CD4-positive, alpha-beta memory T cell (primary cell): ENCODE measurements at regions not wholly inside any gene's neighbourhood (a gene's known extent, or its start where the extent isn't known, plus 50 kb on each side); places are given as distances from the start of the nearest gene placed in this dataset.

Source experiments
- CTCF ChIA-PET: fragments of 350-600 bp; sonication (Branson Sonifier 250); formaldehyde crosslinking; loops from one replicate; lab custom pipeline; 2021; ENCODE audit warnings: inconsistent platforms; ENCODE audit not compliant: partially characterized antibody; lab: Charles Lee
- POLR2A ChIA-PET: fragments of 350-600 bp; sonication (Branson Sonifier 250); formaldehyde crosslinking; loops from one replicate; lab custom pipeline; 2021; ENCODE audit not compliant: partially characterized antibody; lab: Charles Lee
- DNase-seq, 5 donors: peaks; one replicate each; pipeline versions ENCODE4 v3.0.0 to v3.0.0-alpha.2; 2020 to 2022; ENCODE audit warnings: mixed read lengths in 1 of 5
- H3K27ac ChIP-seq: one replicate; pipeline ENCODE4 v1.7.0; 2013; ENCODE audit warnings: low read depth, low read length
- H3K27me3 ChIP-seq: 2 replicates; pipeline ENCODE4 v1.7.0; 2013; ENCODE audit warnings: mild to moderate bottlenecking, low read length, moderate library complexity; ENCODE audit not compliant: insufficient read depth
- H3K36me3 ChIP-seq: 2 replicates; pipeline ENCODE4 v1.7.0; 2013; ENCODE audit warnings: mild to moderate bottlenecking, low read length, moderate library complexity; ENCODE audit not compliant: insufficient read depth
- H3K4me1 ChIP-seq: 2 replicates; pipeline ENCODE4 v1.7.0; 2013; ENCODE audit warnings: mild to moderate bottlenecking, low read length, moderate library complexity; ENCODE audit not compliant: insufficient read depth
- H3K4me3 ChIP-seq, 2 donors: one replicate each; pipeline ENCODE4 v1.7.0; 2013; ENCODE audit warnings: low read length in 2 of 2, mild to moderate bottlenecking in 1 of 2
- H3K9me3 ChIP-seq, 2 donors: one replicate each; pipeline ENCODE4 v1.7.0; 2013; ENCODE audit warnings: low read length in 2 of 2, control low read depth in 1 of 2; ENCODE audit not compliant: control insufficient read depth in 1 of 2
- H3K27ac Mint-ChIP-seq, 7 donors: one replicate each; pipeline ENCODE4 v1.8.0; 2020 to 2021; ENCODE audit warnings: mixed read lengths in 7 of 7, mild to moderate bottlenecking in 6 of 7, inconsistent platforms in 3 of 7, moderate library complexity in 3 of 7
- H3K27me3 Mint-ChIP-seq, 2 donors: one replicate each; pipeline ENCODE4 v1.8.0; 2020 to 2021; ENCODE audit warnings: mixed read lengths in 2 of 2
- H3K36me3 Mint-ChIP-seq, 2 donors: one replicate each; pipeline ENCODE4 v1.8.0; 2020 to 2021; ENCODE audit warnings: mixed read lengths in 2 of 2, inconsistent platforms in 1 of 2, mild to moderate bottlenecking in 1 of 2
- H3K4me1 Mint-ChIP-seq, 4 donors: one replicate each; pipeline ENCODE4 v1.8.0; 2020 to 2021; ENCODE audit warnings: mixed read lengths in 4 of 4, mild to moderate bottlenecking in 1 of 4
- H3K4me3 Mint-ChIP-seq, 8 donors: one replicate each; pipeline ENCODE4 v1.8.0; 2020 to 2021; ENCODE audit warnings: mixed read lengths in 8 of 8, mild to moderate bottlenecking in 7 of 8, moderate library complexity in 6 of 8, inconsistent platforms in 3 of 8
- H3K9me3 Mint-ChIP-seq, 8 donors: one replicate each; pipeline ENCODE4 v1.8.0; 2020 to 2021; ENCODE audit warnings: mixed read lengths in 8 of 8, mild to moderate bottlenecking in 5 of 8, inconsistent platforms in 3 of 8, moderate library complexity in 1 of 8
- intact Hi-C: fragments of 100-400 bp; cut with micrococcal nuclease; formaldehyde crosslinking; loops from one replicate; pipeline ENCODE4 v1.15.1; 2023

DNA sequence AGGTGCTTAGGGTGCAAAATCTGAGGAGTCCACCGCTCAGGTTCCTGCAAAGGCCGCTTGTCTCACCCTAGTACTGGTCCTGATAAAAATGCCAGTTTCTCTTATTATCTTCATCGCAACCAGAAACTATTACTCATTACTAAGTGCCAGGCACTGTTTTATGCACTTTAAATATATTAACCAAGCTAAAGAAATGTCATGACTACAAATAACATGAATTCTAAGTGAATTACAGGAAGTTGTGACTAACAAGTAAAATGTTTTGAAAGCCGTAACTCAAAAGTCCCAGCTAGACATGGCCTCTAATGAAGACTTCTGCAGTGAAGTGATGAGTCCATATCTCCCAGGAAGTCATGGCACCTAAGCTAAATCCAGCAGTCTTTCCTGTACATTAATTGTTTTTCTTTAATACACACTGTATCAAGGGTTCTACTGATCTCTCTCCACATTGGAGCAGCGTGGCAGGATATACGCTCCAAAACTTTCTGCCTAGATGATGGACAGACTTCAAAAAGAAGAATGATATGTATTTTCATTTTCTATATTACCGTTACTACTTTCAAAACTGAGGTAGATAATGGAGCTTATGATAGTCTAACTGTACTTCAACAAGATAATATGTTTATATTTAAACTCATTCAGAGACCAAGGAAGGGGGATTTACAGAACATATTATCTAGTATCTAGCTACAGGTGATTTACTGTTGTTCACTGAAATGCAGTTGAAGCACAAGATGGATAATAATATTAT is 117.3 kb upstream of the ARID2 start:
- Mint-ChIP-seq H3K4me3 (peak overlapping the region in 1 of 8 donors; percentile 10), H3K27me3 (peaks cover 1 to 2% of the 10 kb centered on the region in 2 donors), H3K36me3 (no peaks in the 10 kb centered on the region), H3K27ac (peak overlapping the region in 1 of 7 donors; percentile 3), H3K9me3 (peaks cover 0 to 2% (median 0%) of the 10 kb centered on the region in 8 donors), H3K4me1 (peaks cover 0 to 3% (median under 1%) of the 10 kb centered on the region in 4 donors)
- H3K27ac ChIP-seq, result no peak overlapping the region
- H3K4me3 ChIP-seq, result no peak overlapping the region
- H3K9me3 ChIP-seq, result no peaks in the 10 kb centered on the region
- ChIA-PET POLR2A (no interaction called here), CTCF (interaction anchor here (1.5 kb wide), 1 partner anchor 20 kb away, joined by 5 read pairs; no protein-coding TSS in a partner anchor)
- no peaks in the 10 kb centered on the region for H3K4me1 ChIP-seq
- no peaks in the 10 kb centered on the region for H3K36me3 ChIP-seq
- intact Hi-C loops, result no loop called here
- H3K27me3 ChIP-seq, result no peaks in the 10 kb centered on the region
- no peak for DNase-seq

DNA sequence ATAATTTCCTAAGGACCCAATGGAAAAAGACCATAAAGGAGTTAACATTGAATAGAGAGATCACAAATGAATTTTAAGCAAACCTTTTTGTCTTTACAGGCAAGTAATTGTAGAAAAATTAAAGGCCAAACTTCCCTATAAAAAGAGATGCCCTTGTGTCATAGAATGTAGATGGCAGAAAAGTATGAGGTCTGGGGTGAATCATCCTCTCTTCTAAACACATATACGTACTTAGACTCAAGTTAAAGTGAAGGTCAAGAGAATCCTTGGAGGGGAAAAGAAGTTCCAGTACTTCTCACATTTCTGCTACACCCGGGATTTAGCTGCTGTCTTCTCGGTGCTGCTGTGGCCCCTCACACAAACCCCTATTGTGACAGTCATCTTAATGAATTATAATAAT is 116.2 kb upstream of the ARID2 start:
- no peaks in the 10 kb centered on the region for H3K36me3 Mint-ChIP-seq
- Histone ChIP-seq H3K9me3 (no peaks in the 10 kb centered on the region), H3K4me1 (no peaks in the 10 kb centered on the region), H3K27ac (no peak overlapping the region), H3K27me3 (no peaks in the 10 kb centered on the region), H3K4me3 (no peak overlapping the region), H3K36me3 (no peaks in the 10 kb centered on the region)
- peaks cover 0 to 2% (median 0%) of the 10 kb centered on the region in 8 donors for H3K9me3 Mint-ChIP-seq
- H3K4me3 Mint-ChIP-seq, result no peak overlapping the region
- POLR2A ChIA-PET, result interaction anchor here (0.6 kb wide), 1 partner anchor 643 kb away, joined by 3 read pairs; no protein-coding TSS in a partner anchor
- H3K4me1 Mint-ChIP-seq, result peaks cover 0 to 2% (median under 1%) of the 10 kb centered on the region in 4 donors
- intact Hi-C loops, result no loop called here
- DNase-seq, result no peak
- peaks cover 1 to 2% of the 10 kb centered on the region in 2 donors for H3K27me3 Mint-ChIP-seq
- CTCF ChIA-PET, result no interaction called here
- H3K27ac Mint-ChIP-seq, result no peak overlapping the region

DNA sequence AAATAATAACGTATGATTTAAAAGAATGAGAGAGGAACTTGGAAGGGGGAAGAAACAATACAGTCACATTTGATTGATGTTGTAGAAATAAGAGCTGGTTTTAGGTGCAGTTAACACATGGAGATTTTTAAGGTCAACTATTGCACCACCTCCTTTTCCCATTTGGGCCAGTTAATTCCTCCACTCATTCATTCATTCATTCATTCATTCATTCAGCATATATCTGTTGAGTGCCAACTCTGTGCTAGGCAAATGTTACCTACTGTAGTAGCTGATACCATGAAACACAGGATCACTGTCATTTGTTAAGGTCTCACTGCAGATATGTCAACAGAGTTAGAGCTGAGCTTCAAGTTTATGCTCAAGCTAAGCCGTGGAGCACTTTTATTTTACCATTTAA is 115.7 kb upstream of the ARID2 start:
- H3K4me1 ChIP-seq, result no peaks in the 10 kb centered on the region
- no peaks in the 10 kb centered on the region for H3K9me3 Mint-ChIP-seq
- H3K4me3 Mint-ChIP-seq, result no peak overlapping the region
- DNase-seq, result no peak
- intact Hi-C loops, result no loop called here
- H3K9me3 ChIP-seq, result no peaks in the 10 kb centered on the region
- H3K27me3 Mint-ChIP-seq, result peaks cover 2 to 3% of the 10 kb centered on the region in 2 donors
- no peaks in the 10 kb centered on the region for H3K36me3 Mint-ChIP-seq
- no peaks in the 10 kb centered on the region for H3K27me3 ChIP-seq
- ChIA-PET CTCF (no interaction called here), POLR2A (interaction anchor here (0.6 kb wide), 1 partner anchor 642 kb away, joined by 3 read pairs; no protein-coding TSS in a partner anchor)
- peaks cover 0 to 2% (median under 1%) of the 10 kb centered on the region in 4 donors for H3K4me1 Mint-ChIP-seq
- H3K36me3 ChIP-seq, result no peaks in the 10 kb centered on the region
- no peak overlapping the region for H3K27ac ChIP-seq
- no peak overlapping the region for H3K4me3 ChIP-seq
- peak overlapping the region in 1 of 7 donors; percentile 17 for H3K27ac Mint-ChIP-seq

DNA sequence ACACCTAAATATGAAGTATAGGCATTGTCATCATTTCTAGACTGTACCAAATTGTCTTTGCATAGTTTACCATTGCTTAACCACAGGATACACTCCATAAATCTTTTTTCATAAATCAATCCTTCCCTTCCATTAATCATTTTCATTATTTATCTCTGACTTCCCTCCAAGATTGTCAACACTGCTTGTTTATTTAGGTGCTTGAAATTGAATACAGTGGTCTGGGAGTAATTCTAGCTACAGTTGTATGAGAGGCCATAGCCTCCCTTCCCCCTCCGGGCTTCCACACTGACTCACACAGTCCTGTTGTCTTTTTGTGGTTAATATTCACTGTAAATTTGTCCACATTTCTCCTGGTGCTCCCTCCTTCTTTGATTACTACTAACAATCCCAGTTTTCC is 114.2 kb upstream of the ARID2 start:
- Histone ChIP-seq H3K27me3 (no peaks in the 10 kb centered on the region), H3K27ac (no peak overlapping the region), H3K4me3 (no peak overlapping the region), H3K4me1 (no peaks in the 10 kb centered on the region), H3K9me3 (no peaks in the 10 kb centered on the region), H3K36me3 (no peaks in the 10 kb centered on the region)
- no peak for DNase-seq
- intact Hi-C loops, result no loop called here
- H3K9me3 Mint-ChIP-seq, result no peaks in the 10 kb centered on the region
- no peak overlapping the region for H3K27ac Mint-ChIP-seq
- no peaks in the 10 kb centered on the region for H3K36me3 Mint-ChIP-seq
- peaks cover 3 to 4% of the 10 kb centered on the region in 2 donors for H3K27me3 Mint-ChIP-seq
- ChIA-PET CTCF (no interaction called here), POLR2A (no interaction called here)
- peaks cover 0 to 2% (median under 1%) of the 10 kb centered on the region in 4 donors for H3K4me1 Mint-ChIP-seq
- no peak overlapping the region for H3K4me3 Mint-ChIP-seq

DNA sequence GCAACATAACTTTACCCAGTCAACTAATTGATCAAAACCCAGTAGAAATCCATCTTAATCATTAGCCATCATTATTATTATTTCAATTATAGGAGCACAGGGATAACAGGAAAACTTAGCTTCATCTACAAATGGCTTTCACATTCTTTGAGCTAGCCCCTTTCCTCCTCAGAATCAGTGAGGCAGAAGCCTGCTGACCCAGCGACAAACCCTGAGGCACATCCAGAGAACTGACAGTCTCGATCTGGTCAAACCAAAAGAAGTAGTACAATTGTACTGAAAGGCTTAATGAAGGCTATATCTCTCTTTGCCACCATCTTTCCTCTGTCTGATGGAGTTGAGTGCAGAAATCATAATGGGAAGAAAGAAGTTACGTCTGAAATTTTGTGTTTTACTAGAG is 109.8 kb upstream of the ARID2 start:
- intact Hi-C loops, result no loop called here
- DNase-seq, result no peak
- H3K4me1 Mint-ChIP-seq, result no peaks in the 10 kb centered on the region
- peaks cover 0 to 6% of the 10 kb centered on the region in 2 donors for H3K36me3 Mint-ChIP-seq
- ChIA-PET POLR2A (no interaction called here), CTCF (interaction anchor here (0.6 kb wide), 1 partner anchor 76 kb away, joined by 3 read pairs; no protein-coding TSS in a partner anchor)
- Histone ChIP-seq H3K9me3 (peaks cover 0 to 5% of the 10 kb centered on the region in 2 donors), H3K27ac (no peak overlapping the region), H3K4me3 (no peak overlapping the region), H3K27me3 (no peaks in the 10 kb centered on the region), H3K36me3 (no peaks in the 10 kb centered on the region), H3K4me1 (no peaks in the 10 kb centered on the region)
- H3K27ac Mint-ChIP-seq, result no peak overlapping the region
- peaks cover 0 to 3% (median 1%) of the 10 kb centered on the region in 8 donors for H3K9me3 Mint-ChIP-seq
- no peak overlapping the region for H3K4me3 Mint-ChIP-seq
- H3K27me3 Mint-ChIP-seq, result peaks cover 10 to 12% of the 10 kb centered on the region in 2 donors

DNA sequence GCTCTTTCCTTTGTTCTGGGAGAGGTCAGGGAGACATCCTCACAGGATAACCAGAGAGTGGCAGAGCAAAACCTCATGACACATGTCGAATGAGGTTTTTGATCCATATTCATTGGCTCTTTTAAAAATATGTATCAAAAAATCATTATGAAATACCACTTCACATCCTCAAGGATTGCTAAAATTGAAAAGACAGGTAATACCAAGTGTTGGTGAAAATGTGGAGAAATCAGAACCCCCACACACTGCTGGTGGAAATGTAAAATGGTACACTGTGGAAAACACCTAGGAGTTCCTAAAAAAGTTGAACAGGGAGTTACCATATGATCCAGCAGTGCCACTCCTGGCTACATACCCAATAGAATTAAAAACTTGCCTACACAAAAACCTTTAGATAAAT is 107.8 kb upstream of the ARID2 start:
- POLR2A ChIA-PET, result no interaction called here
- no peaks in the 10 kb centered on the region for H3K4me1 Mint-ChIP-seq
- no peaks in the 10 kb centered on the region for H3K36me3 ChIP-seq

DNA sequence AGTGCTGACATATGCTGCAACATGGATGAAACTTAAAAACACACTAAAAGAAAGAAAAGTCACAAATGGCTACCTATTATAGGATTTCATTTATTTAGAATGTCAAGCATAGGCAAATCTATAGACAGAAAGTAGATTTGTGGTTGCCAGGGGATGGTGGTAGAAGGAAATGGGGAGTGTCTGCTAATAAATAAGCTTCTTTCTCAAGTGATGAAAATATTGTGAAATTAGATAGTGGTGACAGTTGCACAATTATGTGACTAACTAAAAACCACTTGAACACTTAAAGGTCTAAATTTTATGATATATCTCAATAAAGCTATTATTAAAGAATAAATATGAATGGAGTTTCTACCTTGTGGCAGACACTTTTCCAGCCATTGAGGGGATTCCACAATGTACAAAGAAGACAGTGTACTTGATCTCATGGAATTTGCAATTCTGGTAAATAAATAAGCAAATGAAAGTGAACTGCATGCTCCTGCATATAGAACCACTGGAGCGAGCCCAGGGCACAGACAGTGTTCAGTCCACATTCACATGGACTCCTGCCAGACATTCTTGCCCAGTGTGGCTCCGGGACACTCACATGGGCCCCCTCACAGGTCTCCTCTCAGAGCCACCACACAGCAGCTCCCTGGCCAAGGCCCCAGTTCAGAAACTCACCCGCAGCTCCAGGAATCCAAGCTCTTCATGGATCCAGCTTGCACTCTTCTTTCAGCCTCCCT is 107.1 kb upstream of the ARID2 start:
- ChIA-PET POLR2A (no interaction called here), CTCF (no interaction called here)
- Histone ChIP-seq H3K27me3 (no peaks in the 10 kb centered on the region), H3K9me3 (peaks cover 0 to 5% of the 10 kb centered on the region in 2 donors), H3K36me3 (no peaks in the 10 kb centered on the region), H3K27ac (no peak overlapping the region), H3K4me1 (no peaks in the 10 kb centered on the region), H3K4me3 (no peak overlapping the region)
- no peak for DNase-seq
- Mint-ChIP-seq H3K36me3 (peaks cover 0 to 6% of the 10 kb centered on the region in 2 donors), H3K4me1 (no peaks in the 10 kb centered on the region), H3K4me3 (no peak overlapping the region), H3K27ac (no peak overlapping the region), H3K27me3 (peaks cover 8 to 12% of the 10 kb centered on the region in 2 donors), H3K9me3 (peaks cover 0 to 3% (median 1%) of the 10 kb centered on the region in 8 donors)
- intact Hi-C loops, result no loop called here

More for the DNA sequence above, 107.8 kb upstream of the ARID2 start:
- no peak overlapping the region for H3K4me3 Mint-ChIP-seq
- CTCF ChIA-PET, result no interaction called here
- H3K27me3 Mint-ChIP-seq, result peaks cover 8 to 12% of the 10 kb centered on the region in 2 donors
- no peak overlapping the region for H3K27ac Mint-ChIP-seq
- Histone ChIP-seq H3K27ac (no peak overlapping the region), H3K4me1 (no peaks in the 10 kb centered on the region), H3K27me3 (no peaks in the 10 kb centered on the region), H3K4me3 (no peak overlapping the region), H3K9me3 (peaks cover 0 to 5% of the 10 kb centered on the region in 2 donors)
- intact Hi-C loops, result no loop called here
- peaks cover 0 to 3% (median 1%) of the 10 kb centered on the region in 8 donors for H3K9me3 Mint-ChIP-seq
- peaks cover 0 to 6% of the 10 kb centered on the region in 2 donors for H3K36me3 Mint-ChIP-seq
- DNase-seq, result no peak
